GM06990 (cell line): ENCODE measurements at regions not wholly inside any gene's neighbourhood (a gene's known extent, or its start where the extent isn't known, plus 50 kb on each side); places are given as distances from the start of the nearest gene placed in this dataset.

ENCODE experiments used
- DNase-seq: peaks from one replicate; pipeline ENCODE4 v3.0.0-alpha.2; 2011; ENCODE audit not compliant: insufficient read length; ENCODE audit errors: extremely low read depth
- H3K27me3 ChIP-seq: replicated peaks from 2 replicates; pipeline ENCODE4 v1.6.0; 2011; ENCODE audit warnings: low read length; ENCODE audit not compliant: control insufficient read depth, insufficient read depth
- H3K36me3 ChIP-seq: 2 replicates; pipeline ENCODE4 v1.5.1; 2011; ENCODE audit warnings: low read length; ENCODE audit not compliant: control insufficient read depth, insufficient read depth
- H3K4me3 ChIP-seq: replicated peaks from 2 replicates; pipeline ENCODE4 v1.5.1; 2011; ENCODE audit warnings: low read depth, mild to moderate bottlenecking, control low read depth, low read length
- CTCF ChIP-seq: IDR thresholded peaks from 2 replicates; pipeline ENCODE4 v1.5.1; 2011; ENCODE audit warnings: low read length, control low read depth, mild to moderate bottlenecking, inconsistent platforms; ENCODE audit not compliant: insufficient read depth, poor library complexity, severe bottlenecking

GRCh38 chr5:54607006-54607405, 89.4 kb downstream of the SNX18 start:
- TF ChIP-seq CTCF, result no peak
- Histone ChIP-seq H3K36me3 (no peaks in the 10 kb centered on the region), H3K27me3 (no peaks in the 10 kb centered on the region), H3K4me3 (no peak overlapping the region)
- no peak for DNase-seq

GRCh38 chr5:54603372-54603771, 85.8 kb downstream of the SNX18 start:
- no peak for DNase-seq
- Histone ChIP-seq H3K36me3 (no peaks in the 10 kb centered on the region), H3K27me3 (no peaks in the 10 kb centered on the region), H3K4me3 (no peak overlapping the region)
- TF ChIP-seq CTCF, result no peak

GRCh38 chr5:54602475-54602874, 84.9 kb downstream of the SNX18 start:
- no peaks in the 10 kb centered on the region for H3K36me3 ChIP-seq
- no peak overlapping the region for H3K4me3 ChIP-seq
- H3K27me3 ChIP-seq, result no peaks in the 10 kb centered on the region
- DNase-seq, result no peak
- no peak for TF ChIP-seq CTCF

GRCh38 chr5:54601411-54602230, 84.1 kb downstream of the SNX18 start:
- H3K36me3 ChIP-seq, result no peaks in the 10 kb centered on the region
- no peak overlapping the region for H3K4me3 ChIP-seq
- DNase-seq, result no peak
- TF ChIP-seq CTCF, result no peak
- no peaks in the 10 kb centered on the region for H3K27me3 ChIP-seq
